Vagina (tissue), 2 donors: ENCODE measurements at regions not wholly inside any gene's neighbourhood (a gene's known extent, or its start where the extent isn't known, plus 50 kb on each side); places are given as distances from the start of the nearest gene placed in this dataset.
A peak's percentile ranks its signal among the peaks of the same experiment; 100 is the strongest.

Experiments used
- DNase-seq, 2 donors: peaks; one replicate each; pipeline ENCODE4 v3.0.0-alpha.2; 2017; ENCODE audit errors: extremely low spot score in 2 of 2
- H3K27ac ChIP-seq: fragments of 200-600 bp; sonication (generic); one replicate; pipeline ENCODE4 v1.5.1; 2019
- H3K27me3 ChIP-seq: fragments of 200-600 bp; sonication (generic); one replicate; pipeline ENCODE4 v1.5.1; 2019
- H3K36me3 ChIP-seq, 2 donors: fragments of 200-600 bp; sonication (generic); one replicate each; pipeline ENCODE4 v1.5.1; 2017 to 2019
- H3K4me1 ChIP-seq: fragments of 200-600 bp; sonication (generic); one replicate; pipeline ENCODE4 v1.5.1; 2019
- H3K4me3 ChIP-seq, 2 donors: fragments of 200-600 bp; sonication (generic); 1 replicate in 1 of 2; 2 replicates in 1 of 2; pipeline ENCODE4 v1.5.1; 2016 to 2019
- H3K9me3 ChIP-seq: fragments of 200-600 bp; sonication (generic); one replicate; pipeline ENCODE4 v1.5.1; 2019
- CTCF ChIP-seq, 3 experiments: fragments of 450-650 bp in 2 of 3; fragments of 200-600 bp in 1 of 3; sonication (generic) in 1 of 3; IDR thresholded peaks; one replicate each; pipeline ENCODE4 v1.5.1; 2017 to 2019; ENCODE audit warnings: antibody characterized with exemption in 3 of 3, mild to moderate bottlenecking in 2 of 3, moderate library complexity in 2 of 3
- POLR2A ChIP-seq, 2 donors: fragments of 450-650 bp; IDR thresholded peaks; one replicate each; pipeline ENCODE4 v1.6.1; 2017; ENCODE audit warnings: antibody characterized with exemption in 2 of 2, mild to moderate bottlenecking in 2 of 2, moderate library complexity in 2 of 2
- POLR2AphosphoS5 ChIP-seq, 2 donors: sonication (generic); formaldehyde crosslinking; IDR thresholded peaks; one replicate each; pipeline ENCODE4 v1.9.0; 2017; ENCODE audit warnings: antibody characterized with exemption in 2 of 2, mild to moderate bottlenecking in 2 of 2, low read depth in 1 of 2; ENCODE audit not compliant: insufficient read depth in 1 of 2
- intact Hi-C: fragments of 100-400 bp; cut with DNase I; formaldehyde crosslinking; loops from one replicate; pipeline ENCODE4 v1.15.1; 2023

GRCh38 chr10:78968300-78968942 is 100.3 kb upstream of the ZMIZ1 start:
- no peak for TF ChIP-seq POLR2AphosphoS5 (IDR thresholded peaks at IDR 0.05; ENCODE audit: insufficient read depth in 1 of 2, low read depth in 1 of 2)
- TF ChIP-seq POLR2A (IDR thresholded peaks at IDR 0.05): no peak
- TF ChIP-seq CTCF (IDR thresholded peaks at IDR 0.05): no peak
- intact Hi-C loops: no loop called here
- Histone ChIP-seq H3K27me3 (no peaks in the 10 kb centered on the region), H3K4me3 (no peak overlapping the region), H3K27ac (no peak overlapping the region), H3K36me3 (no peaks in the 10 kb centered on the region), H3K4me1 (peaks cover 38% of the 10 kb centered on the region), H3K9me3 (no peaks in the 10 kb centered on the region)
- DNase-seq: no peak

GRCh38 chr10:78968943-78969342 is 99.8 kb upstream of the ZMIZ1 start:
- no peak overlapping the region for H3K27ac ChIP-seq
- no peak overlapping the region for H3K4me3 ChIP-seq
- TF ChIP-seq POLR2AphosphoS5 (IDR thresholded peaks at IDR 0.05; ENCODE audit: insufficient read depth in 1 of 2, low read depth in 1 of 2) (no peak), POLR2A (IDR thresholded peaks at IDR 0.05) (no peak), CTCF (IDR thresholded peaks at IDR 0.05) (no peak)
- intact Hi-C loops: no loop called here
- H3K27me3 ChIP-seq: no peaks in the 10 kb centered on the region
- no peaks in the 10 kb centered on the region for H3K36me3 ChIP-seq
- H3K9me3 ChIP-seq: no peaks in the 10 kb centered on the region
- H3K4me1 ChIP-seq: peaks cover 34% of the 10 kb centered on the region
- no peak for DNase-seq

GRCh38 chr10:78969719-78970118 is 99.0 kb upstream of the ZMIZ1 start:
- no peak for DNase-seq
- Histone ChIP-seq H3K27ac (no peak overlapping the region), H3K27me3 (no peaks in the 10 kb centered on the region), H3K4me3 (no peak overlapping the region), H3K9me3 (no peaks in the 10 kb centered on the region), H3K4me1 (peaks cover 34% of the 10 kb centered on the region), H3K36me3 (no peaks in the 10 kb centered on the region)
- intact Hi-C loops: no loop called here
- TF ChIP-seq POLR2A (IDR thresholded peaks at IDR 0.05): no peak
- TF ChIP-seq POLR2AphosphoS5 (IDR thresholded peaks at IDR 0.05; ENCODE audit: insufficient read depth in 1 of 2, low read depth in 1 of 2): no peak
- no peak for TF ChIP-seq CTCF (IDR thresholded peaks at IDR 0.05)

- H3K27ac ChIP-seq: no peak overlapping the region
- intact Hi-C loops: no loop called here
- H3K4me3 ChIP-seq: no peak overlapping the region
- no peaks in the 10 kb centered on the region for H3K36me3 ChIP-seq
- H3K4me1 ChIP-seq: peaks cover 35% of the 10 kb centered on the region
- H3K9me3 ChIP-seq: no peaks in the 10 kb centered on the region
- no peak for DNase-seq
- H3K27me3 ChIP-seq: no peaks in the 10 kb centered on the region
- no peak for TF ChIP-seq POLR2A (IDR thresholded peaks at IDR 0.05)
- no peak for TF ChIP-seq POLR2AphosphoS5 (IDR thresholded peaks at IDR 0.05; ENCODE audit: insufficient read depth in 1 of 2, low read depth in 1 of 2)
- TF ChIP-seq CTCF (IDR thresholded peaks at IDR 0.05): no peak
These were observed 98.5 kb upstream of the ZMIZ1 start for GRCh38 chr10:78970261-78970660.

GRCh38 chr10:78971094-78971682 is 97.6 kb upstream of the ZMIZ1 start:
- Histone ChIP-seq H3K27me3 (no peaks in the 10 kb centered on the region), H3K9me3 (no peaks in the 10 kb centered on the region), H3K36me3 (no peaks in the 10 kb centered on the region), H3K27ac (peak overlapping the region; percentile 94), H3K4me3 (no peak overlapping the region), H3K4me1 (peaks cover 36% of the 10 kb centered on the region)
- DNase-seq: no peak
- intact Hi-C loops: no loop called here
- TF ChIP-seq CTCF (IDR thresholded peaks at IDR 0.05) (no peak), POLR2AphosphoS5 (IDR thresholded peaks at IDR 0.05; ENCODE audit: insufficient read depth in 1 of 2, low read depth in 1 of 2) (no peak), POLR2A (IDR thresholded peaks at IDR 0.05) (no peak)
